ENCODE measurements at regions not wholly inside any gene's neighbourhood (a gene's known extent, or its start where the extent isn't known, plus 50 kb on each side); places are given as distances from the start of the nearest gene placed in this dataset.

- DNase-seq (ENCODE audit: low spot score): no peak
Measured at GRCh38 chr15:35727627-35728026, 181.7 kb upstream of the DPH6 start.

DNA sequence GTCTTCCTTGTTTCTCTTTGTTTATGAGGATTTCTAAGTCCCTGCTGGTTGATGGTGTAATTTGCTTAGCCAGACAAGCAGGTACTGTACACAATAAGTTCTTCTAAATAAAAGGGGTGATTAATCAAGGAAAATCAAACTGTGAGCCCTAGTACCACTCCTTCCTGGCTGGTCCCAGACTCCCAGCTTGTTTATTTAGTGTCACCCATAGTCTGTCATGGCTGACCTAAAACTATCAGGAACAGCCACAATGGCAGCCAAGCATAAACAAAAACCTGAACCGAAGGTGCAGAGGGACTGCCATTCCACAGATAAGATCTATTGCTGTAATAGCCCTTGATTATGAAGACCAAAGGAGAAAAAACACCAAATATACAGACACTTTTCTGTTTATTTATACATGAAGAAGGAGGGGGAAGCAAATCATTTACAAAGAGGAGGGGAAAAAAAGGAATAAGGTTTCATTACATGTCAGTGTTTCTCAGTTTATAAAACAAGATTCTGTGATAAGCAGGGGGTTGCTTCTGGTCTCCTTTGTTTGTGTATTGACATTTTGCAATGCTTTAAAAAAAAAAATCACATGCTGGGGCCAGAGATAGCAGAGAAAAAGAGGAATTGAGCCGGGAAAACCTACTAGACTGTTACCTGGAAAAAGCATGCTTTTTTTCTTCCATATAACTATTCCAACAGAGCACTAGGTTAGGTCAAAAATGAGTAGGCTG, 182.4 kb upstream of the DPH6 start:
- DNase-seq (ENCODE audit: low spot score): peak; percentile 35

DNA sequence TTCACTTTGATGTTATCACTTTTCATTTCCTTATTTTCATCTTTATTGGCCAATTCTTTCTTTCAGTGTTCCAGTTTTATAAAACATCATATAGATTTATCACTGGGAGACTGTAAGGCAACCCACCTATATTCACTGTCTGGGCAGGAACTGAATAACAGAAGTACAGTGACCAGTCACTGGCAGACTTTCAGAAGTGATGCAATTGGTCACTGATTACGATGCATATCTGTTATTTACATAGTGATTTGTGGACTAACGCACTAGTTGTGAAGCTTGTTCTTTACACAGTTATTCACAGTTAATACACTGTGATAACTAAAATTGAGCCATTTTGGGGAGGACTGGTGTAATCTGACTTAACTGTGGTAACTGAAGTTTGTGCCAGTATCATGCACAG, 190.2 kb upstream of the DPH6 start:
- no peak for DNase-seq (ENCODE audit: low spot score)

GRCh38 chr15:35737441-35737840, 191.5 kb upstream of the DPH6 start:
- DNase-seq (ENCODE audit: low spot score): no peak

DNA sequence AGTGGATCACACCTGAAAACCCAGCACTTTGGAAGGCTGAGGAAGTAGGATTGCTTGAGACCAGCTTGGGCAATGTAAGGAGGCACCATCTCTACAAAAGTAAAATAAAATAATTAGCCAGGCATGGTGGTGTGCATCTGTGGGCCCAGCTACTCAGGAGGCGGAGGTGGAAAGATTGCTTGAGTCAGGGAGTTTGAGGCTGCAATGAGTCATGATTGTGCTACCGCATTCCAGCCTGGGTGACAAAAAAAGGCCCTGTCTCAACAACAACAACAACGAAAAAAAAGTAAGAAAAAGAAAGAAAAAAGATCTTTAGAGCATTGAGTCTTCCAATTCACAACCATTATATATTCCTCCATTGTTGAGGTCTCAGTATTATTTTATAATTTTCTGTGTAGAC, 192.4 kb upstream of the DPH6 start:
- DNase-seq (ENCODE audit: low spot score): no peak

GRCh38 chr15:35740761-35741160, 194.8 kb upstream of the DPH6 start:
- DNase-seq (ENCODE audit: low spot score): no peak

GRCh38 chr15:35741395-35741794, 195.4 kb upstream of the DPH6 start:
- DNase-seq (ENCODE audit: low spot score): no peak

GRCh38 chr15:35741881-35742280, 195.9 kb upstream of the DPH6 start:
- no peak for DNase-seq (ENCODE audit: low spot score)

DNA sequence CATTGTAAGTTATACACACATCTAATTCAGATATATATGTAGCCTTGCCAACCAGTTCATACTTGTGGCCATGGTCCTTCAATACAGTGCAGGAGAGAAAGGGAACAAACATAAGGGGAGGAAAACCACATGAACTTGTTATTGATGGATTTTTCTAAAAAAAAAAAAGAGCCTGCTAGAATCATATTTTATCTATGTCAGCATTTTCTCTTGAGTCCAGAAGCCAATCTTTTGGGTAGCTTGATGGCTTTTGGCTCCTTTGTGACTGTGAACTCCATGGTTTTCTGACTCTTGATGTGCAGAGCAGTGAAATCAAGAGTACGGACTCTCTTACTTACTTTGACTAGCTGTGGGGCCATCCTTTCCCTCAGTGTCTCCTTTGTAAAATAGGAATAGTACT, 197.4 kb upstream of the DPH6 start:
- no peak for DNase-seq (ENCODE audit: low spot score)

GRCh38 chr15:35746121-35746520, 200.2 kb upstream of the DPH6 start:
- no peak for DNase-seq (ENCODE audit: low spot score)

DNA sequence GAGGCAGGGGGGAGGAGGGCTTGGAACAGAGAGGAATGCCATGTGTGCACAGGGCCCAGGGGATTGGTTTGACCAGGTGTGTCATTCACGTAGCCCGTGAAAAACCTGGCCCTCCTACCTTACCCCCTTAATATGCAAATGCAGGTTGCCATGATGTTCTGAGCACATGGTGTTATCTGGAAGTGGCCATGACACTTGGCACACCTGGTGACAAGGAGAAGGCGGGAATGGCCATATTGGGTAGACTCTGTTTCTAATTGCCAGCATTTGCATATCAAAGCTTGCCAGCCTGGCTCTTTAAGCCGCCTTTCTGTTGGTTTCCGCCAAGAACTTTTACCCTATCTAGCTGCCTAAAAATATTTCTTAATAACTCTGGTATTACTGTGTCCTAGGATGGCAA, 202.1 kb upstream of the DPH6 start:
- no peak for DNase-seq (ENCODE audit: low spot score)

GRCh38 chr15:35750051-35750450, 204.1 kb upstream of the DPH6 start:
- DNase-seq (ENCODE audit: low spot score): no peak

DNA sequence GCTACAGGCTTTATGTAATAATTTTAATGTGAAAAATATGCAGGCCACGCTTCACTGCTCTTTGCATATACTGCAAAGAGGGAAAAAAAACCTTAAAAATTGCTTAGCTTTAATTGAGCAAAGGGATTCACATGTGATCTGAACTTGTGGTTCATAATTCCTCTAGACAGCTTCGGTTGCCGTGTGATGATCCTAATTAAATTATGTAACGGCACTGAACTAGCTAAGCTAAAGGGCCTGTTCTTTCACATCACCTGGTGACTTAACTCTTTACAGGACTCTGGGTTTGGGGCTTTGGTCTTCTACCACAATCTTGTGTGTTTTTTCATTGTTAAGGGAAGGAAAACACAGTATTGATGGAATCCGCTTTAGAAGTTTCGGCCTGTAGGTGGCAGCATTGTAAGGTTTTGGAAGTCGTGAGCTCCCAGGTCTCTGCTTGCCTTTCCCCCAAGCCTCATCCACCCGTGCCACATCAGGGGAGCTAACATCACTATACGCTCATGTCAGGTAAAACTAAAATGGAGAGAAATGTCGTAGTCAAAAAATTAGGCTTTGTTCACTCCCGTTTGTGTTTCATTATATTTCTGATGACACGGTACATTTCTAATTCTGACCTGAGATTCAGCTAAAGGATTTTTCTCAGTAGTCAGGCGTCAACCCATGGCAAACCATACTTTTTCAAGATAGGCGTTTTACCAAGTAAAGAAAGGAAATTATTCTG, 205.6 kb upstream of the DPH6 start:
- DNase-seq (ENCODE audit: low spot score): peak; percentile 38

GRCh38 chr15:35752134-35752466, 206.1 kb upstream of the DPH6 start:
- no peak for DNase-seq (ENCODE audit: low spot score)

- no peak for DNase-seq (ENCODE audit: low spot score)
Measured at GRCh38 chr15:35753486-35753885, 207.5 kb upstream of the DPH6 start.

DNA sequence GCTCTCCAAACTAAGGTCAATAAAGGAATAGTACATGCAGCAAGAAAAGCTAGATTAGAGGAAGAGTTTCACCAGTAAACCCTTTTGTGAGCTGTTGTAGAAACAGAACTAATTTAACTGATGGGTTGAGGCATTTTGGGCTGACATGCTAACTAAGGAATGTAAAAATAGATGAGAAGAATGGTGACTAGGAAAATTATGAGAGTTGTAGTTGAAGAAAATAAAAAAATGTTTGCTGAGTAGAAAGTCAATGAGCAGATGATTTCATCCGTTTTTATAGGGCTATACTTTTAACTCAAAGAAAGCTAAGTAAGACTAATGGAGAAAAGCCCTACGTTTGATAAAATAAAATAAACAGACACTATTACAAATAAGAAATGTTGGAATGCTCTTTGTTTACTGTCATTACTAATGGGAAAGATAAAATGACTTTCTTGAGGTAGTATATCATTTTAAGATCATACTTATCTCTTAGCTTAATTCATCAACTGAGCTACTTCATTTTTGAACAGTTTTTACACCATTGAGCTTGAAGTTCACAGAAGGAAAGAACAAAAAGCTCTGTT, 209.4 kb upstream of the DPH6 start:
- no peak for DNase-seq (ENCODE audit: low spot score)

DNA sequence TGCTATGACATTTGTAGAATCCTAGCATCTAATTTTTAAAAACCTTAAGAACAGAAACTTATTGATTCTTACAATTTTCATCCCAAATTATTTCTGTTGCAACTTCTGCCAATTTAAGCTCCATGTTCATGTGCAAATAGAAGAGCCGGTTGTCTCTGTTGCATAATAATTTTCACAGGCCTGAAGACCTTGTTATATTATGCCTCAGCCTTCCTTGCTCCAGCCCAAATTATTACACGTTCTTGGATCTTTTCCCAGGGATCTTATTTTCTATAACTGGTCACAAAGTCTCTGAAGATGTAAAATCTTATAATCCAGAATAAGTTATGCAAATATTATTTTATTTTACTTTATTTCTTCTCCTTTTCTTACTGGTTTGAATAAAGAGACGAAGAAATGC, 210.7 kb upstream of the DPH6 start:
- no peak for DNase-seq (ENCODE audit: low spot score)

- DNase-seq (ENCODE audit: low spot score): no peak
Measured at GRCh38 chr15:35757361-35757760, 211.4 kb upstream of the DPH6 start.

DNA sequence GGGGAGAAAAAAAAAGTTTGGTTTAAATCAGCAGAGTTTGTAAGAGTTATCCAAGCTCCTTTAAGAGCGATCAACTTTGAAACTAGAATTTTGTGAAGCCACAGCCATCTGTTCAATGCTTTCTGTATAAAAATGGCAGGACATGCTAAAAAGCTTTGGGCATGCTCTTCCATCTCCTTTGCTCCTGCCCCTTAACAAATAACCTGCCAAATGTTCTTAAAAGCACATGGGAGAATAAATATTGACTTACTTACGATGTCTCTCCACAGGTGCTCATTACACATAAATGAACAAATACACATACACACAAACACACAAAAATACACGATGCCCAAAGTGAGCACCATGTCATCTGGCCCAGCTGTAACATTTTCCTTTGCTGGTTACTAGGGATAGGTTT, 211.8 kb upstream of the DPH6 start:
- no peak for DNase-seq (ENCODE audit: low spot score)

GRCh38 chr15:35764661-35765519, 218.9 kb upstream of the DPH6 start:
- DNase-seq (ENCODE audit: low spot score): no peak

- no peak for DNase-seq (ENCODE audit: low spot score)
Measured at GRCh38 chr15:35768949-35769348, 223.0 kb upstream of the DPH6 start.

- no peak for DNase-seq (ENCODE audit: low spot score)
Measured at GRCh38 chr15:35769656-35770055, 223.7 kb upstream of the DPH6 start.
